ENCODE measurements at regions not wholly inside any gene's neighbourhood (a gene's known extent, or its start where the extent isn't known, plus 50 kb on each side); places are given as distances from the start of the nearest gene placed in this dataset.

DNA sequence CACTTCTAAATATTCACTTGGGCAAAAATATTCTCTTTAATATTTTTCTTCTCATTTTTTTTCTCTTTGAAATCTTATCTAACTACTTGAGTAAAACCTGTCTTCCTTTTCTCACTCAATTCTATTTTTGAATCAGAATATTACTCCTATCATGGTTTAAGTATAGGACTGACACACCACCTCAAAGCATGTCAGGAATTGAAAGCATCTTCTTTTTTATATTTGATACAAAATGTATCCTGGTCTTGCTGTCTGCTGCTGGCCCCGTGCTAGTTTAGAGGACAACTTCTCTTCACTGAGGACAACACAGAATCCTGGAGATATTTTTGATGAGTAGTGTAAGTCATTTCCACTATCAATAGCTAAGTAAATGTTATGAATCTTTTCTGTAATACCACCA lies 383.6 kb downstream of the GADD45G start:
- no peak for DNase-seq

DNA sequence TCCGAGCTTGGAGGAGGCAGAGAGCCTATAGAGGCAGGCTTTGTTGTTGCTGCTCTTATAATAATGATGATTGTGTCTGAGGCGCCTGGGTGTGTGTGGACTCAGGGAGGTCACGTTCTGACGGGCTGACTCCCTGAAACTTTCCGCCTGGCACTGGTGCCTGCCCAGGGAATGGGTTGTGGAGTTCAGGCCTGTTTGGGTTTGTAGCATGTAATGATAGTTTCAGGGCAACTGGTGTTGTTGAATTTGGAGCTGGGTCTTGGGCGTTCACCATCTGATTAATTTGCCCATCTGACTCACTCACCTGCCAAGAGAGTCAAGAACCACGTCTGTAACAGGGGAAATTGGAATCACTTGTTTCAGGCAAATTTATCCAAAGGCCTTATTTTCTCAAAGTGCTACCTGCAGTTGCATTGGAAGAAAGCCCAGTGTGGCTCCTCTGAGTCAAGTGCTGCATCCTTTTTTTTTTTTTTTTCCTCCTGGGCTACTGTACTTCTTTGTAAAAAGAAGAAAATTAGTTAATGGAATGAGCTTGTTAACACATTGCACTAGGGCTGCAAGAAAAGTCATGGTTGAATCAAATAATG lies 386.5 kb downstream of the GADD45G start:
- DNase-seq, result no peak

DNA sequence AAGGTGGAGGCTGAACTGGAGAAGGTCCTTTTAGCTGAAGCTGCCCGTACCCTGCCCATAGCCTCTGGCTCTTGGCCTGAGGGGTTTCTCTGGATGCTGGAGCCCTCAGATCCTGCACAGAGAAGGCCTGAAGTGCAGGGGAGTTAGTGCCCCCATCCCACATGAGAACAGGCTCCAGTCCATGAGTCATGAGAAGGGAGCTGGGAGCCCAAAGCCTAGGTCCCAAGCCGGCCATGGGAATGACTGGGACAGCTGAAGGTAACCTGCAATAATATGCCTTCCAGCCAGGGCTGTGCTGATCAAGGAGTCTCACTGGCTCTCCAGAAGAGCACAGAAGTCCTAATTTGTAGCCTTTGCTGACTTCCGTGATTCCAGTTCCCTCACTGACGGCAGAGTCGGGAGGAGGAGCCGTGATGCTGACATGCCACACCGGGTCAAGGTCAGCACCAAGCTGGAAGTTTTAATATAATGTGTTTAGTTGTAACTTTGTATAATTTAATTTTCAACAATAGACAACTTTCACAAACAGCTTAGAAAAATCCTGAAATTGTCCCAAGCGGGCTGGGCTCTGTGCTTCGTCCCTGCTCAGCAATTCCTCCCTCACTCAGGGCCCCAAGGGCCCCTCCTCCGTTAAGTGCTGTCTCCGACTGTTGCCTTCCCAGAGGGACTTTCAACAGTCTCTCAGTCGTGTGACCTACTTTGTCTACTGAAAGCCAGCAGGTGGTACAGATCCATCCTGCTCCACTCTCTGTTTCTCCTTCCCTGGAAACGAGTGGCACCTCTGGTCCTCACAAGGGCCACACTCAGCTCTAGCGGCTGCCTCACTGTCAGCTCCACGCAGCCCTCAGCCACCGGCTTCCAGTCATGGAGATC lies 387.8 kb downstream of the GADD45G start:
- DNase-seq, result no peak

DNA sequence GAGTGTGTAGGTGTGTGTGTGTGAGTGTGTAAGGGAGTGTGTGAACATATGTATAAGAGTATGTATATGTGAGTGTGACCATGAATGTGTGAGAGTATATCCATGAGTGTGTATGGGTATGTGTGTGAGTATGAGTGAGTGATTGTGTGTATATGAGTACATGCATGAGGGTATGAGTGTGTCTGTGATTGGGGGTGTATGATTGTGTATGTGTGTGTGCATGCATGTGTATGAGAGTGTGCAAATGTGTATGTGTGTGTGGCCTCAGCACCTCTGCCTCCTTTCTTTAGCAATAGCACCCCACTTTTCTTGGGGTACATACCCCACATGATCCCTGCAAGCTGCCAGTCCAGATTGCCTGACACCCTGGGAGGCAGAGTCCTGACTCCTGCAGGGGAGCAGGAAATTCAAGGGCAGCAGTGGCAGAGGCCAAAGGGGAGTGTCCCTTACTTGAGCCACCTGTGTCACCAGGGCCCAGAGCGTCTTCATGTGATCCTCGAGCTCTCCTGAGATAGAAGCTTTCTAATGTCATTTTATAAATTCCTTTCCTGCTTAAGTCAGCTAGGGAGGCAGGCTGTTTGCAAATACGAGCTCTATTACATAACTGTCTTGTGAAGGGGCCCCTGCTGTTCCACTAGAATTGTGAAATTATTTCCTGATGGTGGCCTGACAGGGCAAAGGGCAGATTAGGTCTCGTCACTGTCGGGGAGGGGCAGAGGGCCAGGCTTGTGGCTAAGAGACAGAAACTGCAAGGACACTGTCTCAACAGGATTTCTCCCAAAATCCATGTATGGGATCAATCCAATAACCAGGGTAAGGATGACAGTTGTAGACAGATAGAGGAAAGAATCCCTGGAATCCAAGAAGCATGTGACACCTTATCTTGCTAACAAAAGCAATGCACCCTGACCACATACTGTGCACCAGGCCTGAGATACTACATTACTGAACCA lies 389.1 kb downstream of the GADD45G start:
- peak; percentile 9 for DNase-seq

DNA sequence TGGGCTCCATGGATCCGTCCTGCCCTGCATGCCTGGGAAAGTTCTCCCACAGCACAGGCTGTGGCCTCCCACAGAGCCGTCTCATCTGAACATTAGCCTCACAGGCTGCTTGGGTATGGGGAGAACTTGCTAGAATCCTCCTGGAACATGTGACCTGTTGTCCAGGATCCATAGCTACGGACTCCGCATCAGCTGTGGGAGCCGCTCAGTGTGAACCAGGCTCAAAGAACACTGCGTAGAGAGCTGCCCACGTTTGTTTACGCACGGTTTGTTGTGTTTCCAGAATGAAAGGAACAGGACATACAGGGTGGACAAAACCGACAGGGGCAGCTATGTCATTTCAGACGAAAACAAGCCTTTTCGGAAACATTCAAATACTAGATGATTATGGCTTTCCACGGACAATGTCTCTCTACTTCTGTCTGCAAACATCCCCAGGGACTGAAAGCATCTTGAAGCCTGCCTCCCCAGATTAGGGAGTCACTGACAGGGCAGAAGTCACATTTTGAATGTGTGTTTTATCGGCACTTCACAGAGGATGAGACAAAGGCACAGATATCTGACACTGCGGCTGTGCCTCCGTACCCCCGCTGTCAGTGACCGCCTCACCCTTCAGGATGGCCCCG lies 390.3 kb downstream of the GADD45G start:
- no peak for DNase-seq

DNA sequence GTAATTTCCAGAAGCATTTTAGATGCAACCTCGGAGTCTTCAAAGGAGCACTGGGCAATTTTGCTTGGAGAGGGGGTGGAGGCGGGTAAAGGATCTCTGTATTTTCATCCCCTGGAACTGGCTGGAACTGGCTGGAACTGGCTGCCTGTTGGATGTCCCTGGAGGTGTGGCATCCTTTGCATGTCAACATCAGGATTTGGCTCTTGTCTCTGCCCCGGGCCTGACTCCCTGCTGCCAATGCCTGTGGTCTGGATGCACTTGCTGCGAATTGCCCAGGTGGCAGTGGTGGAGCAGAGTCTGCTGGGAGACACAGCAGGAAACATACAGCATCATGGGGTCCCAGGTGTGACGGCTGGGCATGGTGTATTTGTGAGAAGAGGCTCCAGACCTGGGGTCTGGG lies 391.3 kb downstream of the GADD45G start:
- no peak for DNase-seq

DNA sequence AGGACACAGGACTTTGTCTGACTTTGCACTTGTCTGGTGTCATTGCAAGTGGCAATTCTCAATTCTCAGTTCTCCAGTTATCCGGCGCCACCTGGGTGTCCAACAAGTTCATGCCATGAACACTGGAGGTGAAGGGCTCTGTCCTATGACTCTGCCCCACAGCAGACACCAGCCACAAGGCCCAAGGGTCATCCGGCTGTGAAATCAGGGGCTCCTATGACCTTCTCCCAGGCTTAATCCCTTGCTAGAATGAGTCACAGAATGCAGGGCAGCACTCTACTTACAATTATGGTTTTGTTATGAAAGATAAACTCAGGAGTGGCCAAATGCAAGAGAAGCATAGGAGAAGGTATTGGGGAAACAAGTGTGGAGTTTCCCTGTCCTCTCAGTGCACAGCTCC lies 392.0 kb downstream of the GADD45G start:
- no peak for DNase-seq

DNA sequence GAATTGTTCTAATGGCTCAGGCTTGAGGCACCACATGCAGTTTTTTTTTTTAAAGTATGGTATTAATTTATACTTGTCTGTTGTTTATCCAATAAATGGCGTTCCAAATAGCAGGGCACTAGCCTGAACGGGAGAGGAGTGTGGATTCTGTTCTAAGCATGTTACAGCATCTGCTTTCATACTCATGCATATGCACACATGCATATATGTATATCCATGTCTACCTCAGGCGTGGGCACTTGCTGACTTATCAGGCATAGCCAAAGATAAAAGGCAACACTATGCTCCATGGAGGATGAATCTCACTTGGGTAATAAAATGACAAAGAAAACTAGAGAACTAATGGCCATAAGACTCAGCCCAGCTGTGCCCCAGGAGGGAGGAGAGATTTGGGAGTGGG lies 393.8 kb downstream of the GADD45G start:
- no peak for DNase-seq

DNA sequence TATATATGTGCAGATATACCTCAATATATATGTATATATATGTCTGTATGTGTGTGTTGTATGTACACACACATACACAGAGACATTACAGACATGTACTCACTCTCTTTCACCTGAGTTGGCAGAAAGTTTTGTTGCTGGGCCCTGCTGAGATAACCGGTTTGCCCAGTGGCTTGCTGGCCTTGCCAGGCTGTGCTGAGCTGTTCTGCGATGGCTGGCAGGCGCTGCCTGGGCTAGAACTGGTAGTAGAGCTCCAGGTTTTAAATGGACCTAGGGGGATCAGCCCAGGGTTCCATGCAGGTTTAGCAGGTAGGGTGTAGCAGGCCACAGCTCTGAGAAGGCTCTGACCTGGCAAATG lies 394.3 kb downstream of the GADD45G start:
- no peak for DNase-seq

DNA sequence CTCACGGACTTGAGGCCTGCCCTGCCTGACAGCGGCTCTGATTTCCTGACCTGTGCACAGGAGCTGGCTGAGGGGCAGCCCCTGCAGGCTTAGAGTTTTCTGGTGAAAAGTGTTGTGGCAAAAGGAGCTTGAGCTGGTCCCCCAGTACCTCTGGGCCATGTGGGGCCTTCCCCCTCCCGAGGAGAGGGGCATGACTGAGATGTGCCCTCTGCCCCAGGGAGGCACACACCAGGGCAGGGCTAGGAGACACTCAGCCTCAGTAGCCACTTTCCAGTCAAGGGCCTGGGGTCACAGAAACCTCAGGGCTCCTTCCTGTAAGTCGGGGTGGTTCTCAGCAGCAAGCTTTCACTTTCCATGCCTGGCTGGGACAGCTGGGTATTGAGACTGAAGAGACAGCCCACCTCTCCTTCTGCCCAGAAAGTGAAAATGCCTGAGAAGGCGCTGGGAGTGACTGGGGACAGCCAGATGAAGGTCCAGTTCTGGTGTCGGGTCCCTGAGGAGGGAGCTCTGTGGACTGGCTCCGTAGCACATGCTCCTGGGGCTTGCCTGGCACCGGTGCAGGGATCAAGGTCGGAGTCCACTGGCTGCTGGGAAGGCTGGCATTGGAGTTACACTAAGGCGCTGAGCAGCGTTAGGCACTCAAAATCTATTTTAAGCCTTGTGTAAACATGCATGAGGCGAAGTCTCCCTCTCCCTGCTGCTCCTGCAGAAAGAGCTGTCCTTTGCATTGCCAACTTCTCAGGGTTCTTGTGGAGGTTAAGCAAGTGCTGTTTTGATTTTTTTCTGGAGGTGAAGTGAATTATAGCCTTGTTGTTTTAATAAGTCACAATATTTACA lies 394.9 kb downstream of the GADD45G start:
- peak; percentile 32 for DNase-seq

DNA sequence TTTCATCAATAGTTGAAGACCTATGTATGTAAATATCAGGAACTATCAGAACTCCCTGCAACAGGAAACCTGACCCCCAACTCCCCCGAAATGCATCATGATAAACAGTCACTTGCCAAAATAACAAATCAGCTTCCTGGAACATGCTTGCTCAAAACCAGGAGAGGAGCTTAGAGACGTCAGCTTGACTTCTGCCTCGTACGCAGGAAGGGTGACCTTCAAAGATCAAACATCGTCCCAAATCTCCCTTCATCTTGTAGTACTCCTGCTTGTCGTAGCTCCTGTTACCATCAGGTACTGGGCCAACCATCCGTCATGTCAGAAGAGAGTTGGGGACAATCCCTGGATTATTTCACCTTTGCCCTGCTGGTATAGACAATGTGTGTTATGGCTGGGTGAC lies 396.1 kb downstream of the GADD45G start:
- DNase-seq, result no peak

DNA sequence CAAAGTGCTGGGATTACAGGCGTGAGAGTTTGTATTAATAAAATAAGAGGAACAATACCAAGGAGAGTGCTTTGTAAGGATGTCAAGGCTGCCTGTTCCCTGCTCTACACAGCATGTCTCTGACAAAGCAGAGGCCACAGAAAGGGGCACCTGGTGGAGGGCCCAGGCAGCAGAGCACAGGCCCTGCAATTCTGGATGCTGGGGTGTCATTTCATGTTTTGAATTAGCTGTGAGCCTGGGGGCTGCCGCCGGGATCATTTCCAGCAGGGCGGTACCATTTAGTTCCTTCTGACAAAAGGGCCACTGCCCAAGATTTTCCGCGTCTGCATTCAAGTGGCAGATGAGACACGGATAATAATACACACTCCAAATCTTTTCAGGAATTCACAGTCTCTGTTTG lies 396.9 kb downstream of the GADD45G start:
- no peak for DNase-seq

DNA sequence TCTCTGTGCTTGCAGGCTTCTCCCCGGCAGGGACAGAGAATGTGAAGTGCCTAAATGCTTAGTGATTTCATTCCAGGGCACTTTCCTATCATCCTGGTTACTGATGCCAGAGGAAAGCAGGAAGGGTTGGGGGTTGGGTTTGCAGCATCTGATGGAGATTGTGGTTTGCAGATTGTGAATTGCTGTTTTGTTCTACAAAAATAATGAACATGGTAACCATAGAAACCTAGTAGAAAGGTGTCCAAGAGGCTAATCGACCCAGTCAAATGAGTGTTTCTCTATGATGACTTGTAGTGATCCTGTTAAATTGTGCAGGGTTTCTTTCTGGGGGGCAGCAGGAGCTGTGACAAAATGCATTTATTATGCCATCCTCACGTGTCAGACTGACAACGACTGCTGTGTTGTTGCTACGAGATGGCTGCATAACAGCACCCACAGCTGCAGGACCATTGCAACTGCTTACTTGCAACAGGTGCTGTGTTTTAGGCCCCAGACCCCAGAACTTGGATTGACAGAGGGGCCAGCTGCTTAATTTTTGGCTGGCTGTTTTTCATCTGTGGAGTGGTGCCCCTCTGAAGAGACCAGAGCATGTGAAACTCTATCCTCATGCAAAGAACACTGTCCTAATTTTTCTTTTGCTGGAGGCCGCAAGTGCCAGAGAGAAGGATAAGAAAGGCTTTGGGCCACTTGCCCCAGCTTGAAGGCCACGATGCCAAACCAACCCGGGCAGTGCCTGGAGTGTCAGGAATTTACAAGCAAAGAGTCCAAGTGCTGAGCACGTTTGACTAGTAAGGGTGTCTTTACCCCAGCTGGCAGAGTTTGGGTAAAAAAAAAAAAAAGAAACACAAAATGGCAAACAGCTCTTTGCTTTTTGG lies 397.8 kb downstream of the GADD45G start:
- DNase-seq, result no peak

DNA sequence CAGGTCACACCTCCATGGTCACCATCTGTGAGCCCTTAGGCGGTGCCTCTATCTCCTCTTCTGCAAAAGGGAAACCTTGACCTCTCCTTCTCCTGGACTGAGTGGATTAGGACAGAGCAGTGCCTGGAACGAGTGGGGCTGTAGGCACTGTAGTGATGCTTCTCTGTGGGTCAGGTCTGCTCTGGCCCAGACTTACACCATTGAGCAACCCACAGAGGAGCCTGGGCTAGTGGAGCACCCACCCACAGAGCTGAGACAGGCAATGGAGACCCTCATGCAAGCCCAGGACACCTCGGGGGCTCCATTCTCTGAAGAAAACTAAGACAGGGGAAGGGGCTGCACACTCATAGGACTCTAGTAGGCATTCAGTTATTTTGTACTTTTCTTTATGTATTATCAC lies 400.6 kb downstream of the GADD45G start:
- no peak for DNase-seq

DNA sequence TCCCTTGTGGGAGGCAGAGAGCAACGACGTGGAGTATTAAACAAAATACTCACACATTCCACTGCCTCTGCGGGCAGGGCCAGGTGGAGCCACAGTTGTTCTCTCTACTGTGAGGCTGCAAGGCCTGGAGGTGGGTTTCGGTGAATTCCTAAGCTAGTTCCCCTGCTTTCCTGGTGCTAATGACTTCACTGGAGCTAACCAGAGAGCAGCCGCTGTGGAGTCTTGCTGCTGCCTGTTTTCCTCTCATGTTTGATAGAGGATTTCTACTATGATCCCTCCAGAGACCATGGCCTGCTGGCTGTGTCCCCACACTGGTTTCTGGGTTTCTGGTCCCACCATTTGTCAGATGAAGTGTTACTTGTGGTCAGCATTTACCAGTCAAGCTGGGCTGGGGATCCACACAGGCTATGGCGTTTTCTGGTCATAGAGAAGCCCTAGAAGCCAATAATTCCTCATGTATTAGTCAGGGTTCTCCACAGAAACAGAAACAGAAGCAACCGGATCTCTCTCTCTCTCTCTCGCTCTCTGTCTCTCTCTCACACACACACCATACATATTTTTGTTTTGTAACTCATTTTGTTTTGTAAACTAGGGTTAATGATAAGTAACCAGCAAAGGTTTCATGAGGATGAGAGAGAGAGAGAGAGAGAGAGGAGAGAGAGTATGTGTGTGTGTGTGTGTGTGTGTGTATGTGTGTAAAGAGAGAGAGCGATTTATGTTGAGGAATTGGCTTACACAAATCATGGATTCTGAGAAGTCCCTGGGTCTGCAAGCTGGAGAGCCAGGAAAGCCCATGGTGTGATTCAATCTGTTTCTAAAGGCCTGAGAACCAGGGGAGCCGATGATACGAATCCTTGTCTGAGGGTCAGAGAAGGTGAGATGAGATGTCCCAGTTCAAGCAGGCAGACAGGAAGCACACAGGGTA lies 403.0 kb downstream of the GADD45G start:
- DNase-seq, result no peak

DNA sequence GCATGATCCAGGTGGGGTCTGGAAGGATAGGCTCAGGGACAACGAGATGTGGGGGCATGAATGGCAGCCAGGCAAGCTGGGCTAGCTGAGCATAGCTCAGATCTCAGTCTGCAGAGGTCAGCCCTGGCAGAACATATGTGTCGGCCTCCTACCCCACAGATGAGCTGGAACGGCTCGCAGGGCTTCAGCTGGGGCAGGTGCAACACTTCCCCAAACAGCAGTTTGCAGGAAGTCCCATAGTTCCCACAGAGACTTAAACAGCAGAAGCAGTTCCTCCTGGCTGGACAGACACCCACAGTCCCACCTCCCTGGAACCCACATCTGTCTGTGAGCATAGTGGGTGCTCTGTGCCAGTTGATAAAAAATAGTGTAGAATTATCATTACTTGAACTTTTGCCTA lies 404.6 kb downstream of the GADD45G start:
- DNase-seq, result no peak

DNA sequence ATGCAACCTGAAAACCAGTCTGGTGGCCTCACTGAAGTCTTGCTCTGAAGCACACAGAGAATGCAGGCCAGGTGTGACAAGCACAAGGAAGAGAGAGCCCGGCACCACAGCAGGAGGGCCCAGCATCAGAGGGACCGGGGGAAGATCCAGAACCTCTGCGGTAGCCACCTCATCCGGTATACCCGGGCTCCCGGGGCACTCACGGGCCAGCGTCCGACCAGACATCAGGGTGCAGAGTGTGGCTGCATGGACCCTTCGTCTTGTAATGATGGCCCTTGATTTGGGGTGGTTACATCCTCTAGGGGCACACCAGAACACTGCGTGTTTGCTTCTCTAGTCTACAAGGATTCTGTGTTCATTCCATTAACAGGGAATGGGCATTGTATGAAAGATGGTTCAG lies 406.0 kb downstream of the GADD45G start:
- no peak for DNase-seq

DNA sequence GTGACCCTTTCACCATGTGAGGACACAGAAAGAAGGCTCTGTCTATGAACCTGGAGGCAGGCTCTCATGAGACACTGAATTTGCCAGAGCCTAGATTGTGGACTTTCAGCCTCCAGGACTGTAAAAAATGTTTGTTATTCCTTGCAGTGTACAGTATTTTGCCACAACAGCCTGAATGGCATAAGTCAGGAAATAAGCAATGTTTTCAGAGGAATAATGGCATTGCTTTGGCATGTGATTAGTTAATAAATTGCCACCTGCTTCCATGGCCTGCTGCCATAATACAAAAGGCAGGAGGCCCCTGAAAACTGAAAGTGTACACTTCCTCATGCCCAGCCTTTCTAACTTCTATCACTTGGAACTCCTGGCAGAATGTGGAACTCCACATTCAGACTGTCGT lies 408.1 kb downstream of the GADD45G start:
- DNase-seq, result no peak

DNA sequence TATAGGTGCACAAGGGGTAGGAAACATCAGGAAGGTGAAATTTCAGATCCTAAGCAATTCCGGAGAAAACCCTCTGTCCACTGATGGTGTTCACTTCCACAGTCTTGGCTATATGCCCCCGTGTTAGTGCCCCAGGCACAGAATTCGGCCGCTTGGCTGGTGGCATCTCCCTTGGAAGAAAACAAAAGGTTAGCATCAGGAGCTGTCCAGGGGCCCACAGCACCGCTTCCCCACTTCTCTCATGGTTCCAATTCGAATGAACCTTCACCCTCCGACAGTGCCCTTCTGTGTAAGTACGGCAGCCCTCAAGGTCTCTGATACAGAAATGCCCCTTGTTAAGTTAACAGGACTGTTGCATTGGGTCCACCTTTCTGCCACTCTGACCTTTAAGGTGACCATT lies 409.0 kb downstream of the GADD45G start:
- no peak for DNase-seq

DNA sequence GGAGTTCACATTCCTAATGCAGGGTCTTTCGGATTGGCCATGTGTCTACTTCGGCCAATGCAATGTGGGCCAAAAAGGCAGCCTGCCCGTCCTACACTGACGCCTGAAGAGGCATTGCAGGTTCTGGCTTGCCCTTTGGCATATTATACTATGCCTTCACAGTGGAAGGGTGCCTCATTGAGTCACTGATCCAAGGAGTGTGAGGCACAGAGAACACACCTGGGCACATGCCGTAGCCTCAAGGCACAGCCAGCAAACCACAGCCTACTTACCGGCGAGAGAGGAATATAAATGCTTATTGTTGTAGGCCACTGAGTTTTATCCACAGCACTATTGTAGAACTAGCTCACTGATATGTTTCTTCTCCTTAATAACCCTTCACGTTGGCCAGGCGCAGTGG lies 409.6 kb downstream of the GADD45G start:
- no peak for DNase-seq

Data from CD4-positive, alpha-beta T cell treated with Interleukin-12 subunit alpha and Interleukin-12 subunit beta, for 1 hour (primary cell).